Kidney epithelial cell (primary cell): ENCODE measurements at regions not wholly inside any gene's neighbourhood (a gene's known extent, or its start where the extent isn't known, plus 50 kb on each side); places are given as distances from the start of the nearest gene placed in this dataset.

Experiments
- DNase-seq: peaks from one replicate; pipeline ENCODE4 v3.0.0-alpha.2; 2010; ENCODE audit warnings: low read depth
- H3K27me3 ChIP-seq: 2 replicates; pipeline ENCODE4 v1.6.0; 2011; ENCODE audit warnings: low read length; ENCODE audit not compliant: control insufficient read depth, insufficient read depth
- H3K36me3 ChIP-seq: 2 replicates; pipeline ENCODE4 v1.5.1; 2011; ENCODE audit warnings: low read length; ENCODE audit not compliant: control insufficient read depth, insufficient read depth
- H3K4me3 ChIP-seq: 2 replicates; pipeline ENCODE4 v1.5.1; 2011; ENCODE audit warnings: low read depth, mild to moderate bottlenecking, control low read depth, low read length
- TF ChIP-seq, protein P1 (sequence below): IDR thresholded peaks from 2 replicates; pipeline ENCODE4 v1.5.1; 2011; ENCODE audit warnings: mild to moderate bottlenecking, moderate library complexity, low read length, control low read depth, inconsistent platforms; ENCODE audit not compliant: insufficient read depth, poor library complexity, severe bottlenecking

- no peak for DNase-seq
- TF ChIP-seq, protein P1, sequence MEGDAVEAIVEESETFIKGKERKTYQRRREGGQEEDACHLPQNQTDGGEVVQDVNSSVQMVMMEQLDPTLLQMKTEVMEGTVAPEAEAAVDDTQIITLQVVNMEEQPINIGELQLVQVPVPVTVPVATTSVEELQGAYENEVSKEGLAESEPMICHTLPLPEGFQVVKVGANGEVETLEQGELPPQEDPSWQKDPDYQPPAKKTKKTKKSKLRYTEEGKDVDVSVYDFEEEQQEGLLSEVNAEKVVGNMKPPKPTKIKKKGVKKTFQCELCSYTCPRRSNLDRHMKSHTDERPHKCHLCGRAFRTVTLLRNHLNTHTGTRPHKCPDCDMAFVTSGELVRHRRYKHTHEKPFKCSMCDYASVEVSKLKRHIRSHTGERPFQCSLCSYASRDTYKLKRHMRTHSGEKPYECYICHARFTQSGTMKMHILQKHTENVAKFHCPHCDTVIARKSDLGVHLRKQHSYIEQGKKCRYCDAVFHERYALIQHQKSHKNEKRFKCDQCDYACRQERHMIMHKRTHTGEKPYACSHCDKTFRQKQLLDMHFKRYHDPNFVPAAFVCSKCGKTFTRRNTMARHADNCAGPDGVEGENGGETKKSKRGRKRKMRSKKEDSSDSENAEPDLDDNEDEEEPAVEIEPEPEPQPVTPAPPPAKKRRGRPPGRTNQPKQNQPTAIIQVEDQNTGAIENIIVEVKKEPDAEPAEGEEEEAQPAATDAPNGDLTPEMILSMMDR, result no peak
- H3K4me3 ChIP-seq, result no peak overlapping the region
Measured at GRCh38 chrX:115499112-115499805, 61.7 kb upstream of the PLS3 start.

GRCh38 chrX:115503099-115503498 is 57.9 kb upstream of the PLS3 start:
- TF ChIP-seq, protein P1, result no peak
- Histone ChIP-seq H3K4me3 (no peak overlapping the region), H3K27me3 (peaks cover 2% of the 10 kb centered on the region), H3K36me3 (no peaks in the 10 kb centered on the region)
- DNase-seq, result no peak

More at GRCh38 chrX:115499112-115499805, 61.7 kb upstream of the PLS3 start:
- Histone ChIP-seq H3K36me3 (no peaks in the 10 kb centered on the region), H3K27me3 (peaks cover 2% of the 10 kb centered on the region)

GRCh38 chrX:115504167-115504566 is 56.8 kb upstream of the PLS3 start:
- TF ChIP-seq, protein P1, result no peak
- no peak overlapping the region for H3K4me3 ChIP-seq
- peaks cover 2% of the 10 kb centered on the region for H3K27me3 ChIP-seq
- no peak for DNase-seq
- H3K36me3 ChIP-seq, result no peaks in the 10 kb centered on the region
